ENCODE measurements at regions not wholly inside any gene's neighbourhood (a gene's known extent, or its start where the extent isn't known, plus 50 kb on each side); places are given as distances from the start of the nearest gene placed in this dataset.
"Not testable (repeated sequence)": the region's sequence is repeated elsewhere in the genome, so short reads cannot be mapped to it uniquely, and the experiment has no call there.

GRCh38 chr6:81031416-81031815 is 721.1 kb downstream of the TENT5A start:
- no peak for DNase-seq
- Mint-ChIP-seq H3K27ac (no peak overlapping the region), H3K4me3 (no peak overlapping the region), H3K9me3 (no peaks in the 10 kb centered on the region), H3K27me3 (no peaks in the 10 kb centered on the region), H3K4me1 (ENCODE audit: low read depth) (no peaks in the 10 kb centered on the region), H3K36me3 (ENCODE audit: low read depth) (no peaks in the 10 kb centered on the region)
- ChIA-PET POLR2A (no interaction called here), CTCF (no interaction called here)
- intact Hi-C loops (cut with micrococcal nuclease), result no loop called here
- no peak for ATAC-seq
- TF ChIP-seq CTCF (IDR thresholded peaks at IDR 0.05), result no peak

GRCh38 chr6:81026041-81026553 is 726.4 kb downstream of the TENT5A start:
- POLR2A ChIA-PET, result no interaction called here
- intact Hi-C loops (cut with micrococcal nuclease), result no loop called here

GRCh38 chr6:81023709-81024108 is 728.8 kb downstream of the TENT5A start:
- CTCF ChIA-PET, result no interaction called here
- H3K9me3 Mint-ChIP-seq, result peaks cover 5% of the 10 kb centered on the region
- ATAC-seq, result no peak
- H3K36me3 Mint-ChIP-seq (ENCODE audit: low read depth), result no peaks in the 10 kb centered on the region
- intact Hi-C loops (cut with micrococcal nuclease), result no loop called here
- POLR2A ChIA-PET, result no interaction called here
- TF ChIP-seq CTCF (IDR thresholded peaks at IDR 0.05), result no peak
- no peak overlapping the region for H3K27ac Mint-ChIP-seq
- no peaks in the 10 kb centered on the region for H3K4me1 Mint-ChIP-seq (ENCODE audit: low read depth)
- no peak for DNase-seq
- H3K27me3 Mint-ChIP-seq, result no peaks in the 10 kb centered on the region
- no peak overlapping the region for H3K4me3 Mint-ChIP-seq

More at GRCh38 chr6:81026041-81026553, 726.4 kb downstream of the TENT5A start:
- no peak overlapping the region for H3K27ac Mint-ChIP-seq
- no peaks in the 10 kb centered on the region for H3K27me3 Mint-ChIP-seq
- TF ChIP-seq CTCF (IDR thresholded peaks at IDR 0.05), result no peak
- DNase-seq (no peak), ATAC-seq (no peak)
- H3K4me1 Mint-ChIP-seq (ENCODE audit: low read depth), result no peaks in the 10 kb centered on the region
- H3K36me3 Mint-ChIP-seq (ENCODE audit: low read depth), result no peaks in the 10 kb centered on the region
- peaks cover 5% of the 10 kb centered on the region for H3K9me3 Mint-ChIP-seq
- CTCF ChIA-PET, result no interaction called here
- no peak overlapping the region for H3K4me3 Mint-ChIP-seq

- H3K27ac Mint-ChIP-seq, result no peak overlapping the region
- peaks cover 5% of the 10 kb centered on the region for H3K9me3 Mint-ChIP-seq
- intact Hi-C loops (cut with micrococcal nuclease), result no loop called here
- DNase-seq, result no peak
- ChIA-PET POLR2A (no interaction called here), CTCF (no interaction called here)
- no peaks in the 10 kb centered on the region for H3K36me3 Mint-ChIP-seq (ENCODE audit: low read depth)
- H3K4me1 Mint-ChIP-seq (ENCODE audit: low read depth), result no peaks in the 10 kb centered on the region
- no peak overlapping the region for H3K4me3 Mint-ChIP-seq
- H3K27me3 Mint-ChIP-seq, result no peaks in the 10 kb centered on the region
- TF ChIP-seq CTCF (IDR thresholded peaks at IDR 0.05), result no peak
- ATAC-seq, result no peak
These were observed 729.4 kb downstream of the TENT5A start for GRCh38 chr6:81023007-81023582.

- intact Hi-C loops (cut with micrococcal nuclease); CTCF ChIA-PET; DNase-seq; H3K27ac Mint-ChIP-seq; ATAC-seq; H3K27me3 Mint-ChIP-seq; H3K9me3 Mint-ChIP-seq; H3K4me1 Mint-ChIP-seq (ENCODE audit: low read depth); H3K36me3 Mint-ChIP-seq (ENCODE audit: low read depth); H3K4me3 Mint-ChIP-seq; POLR2A ChIA-PET: not testable (repeated sequence)
These were observed 734.9 kb downstream of the TENT5A start for GRCh38 chr6:81017586-81017985.

- TF ChIP-seq CTCF (IDR thresholded peaks at IDR 0.05), result no peak
- ATAC-seq (no peak), DNase-seq (no peak)
- ChIA-PET CTCF (no interaction called here), POLR2A (no interaction called here)
- no peaks in the 10 kb centered on the region for H3K36me3 Mint-ChIP-seq (ENCODE audit: low read depth)
- H3K27ac Mint-ChIP-seq, result no peak overlapping the region
- H3K4me3 Mint-ChIP-seq, result no peak overlapping the region
- intact Hi-C loops (cut with micrococcal nuclease), result no loop called here
- H3K9me3 Mint-ChIP-seq, result peaks cover 3% of the 10 kb centered on the region
- no peaks in the 10 kb centered on the region for H3K27me3 Mint-ChIP-seq
- no peaks in the 10 kb centered on the region for H3K4me1 Mint-ChIP-seq (ENCODE audit: low read depth)
These were observed 748.6 kb downstream of the TENT5A start for GRCh38 chr6:81003894-81004293.

Measured in activated CD8-positive, alpha-beta T cell treated with anti-CD3 and anti-CD28 coated beads for 36 hours (primary cell).